IMR-90 (cell line): ENCODE measurements at regions not wholly inside any gene's neighbourhood (a gene's known extent, or its start where the extent isn't known, plus 50 kb on each side); places are given as distances from the start of the nearest gene placed in this dataset.

Experiments
- ATAC-seq: fragments of 200-7000 bp; cut with Tn5 transposase; 2 replicates; pipeline ENCODE4 v1.9.1; 2020; ENCODE audit warnings: low read depth, mild to moderate bottlenecking, moderate library complexity
- BruUV-seq: library from RNA; stranded (reverse); fragments of 400-500 nt; replicated peaks from 2 replicates; lab custom pipeline; 2021; lab: Mats Ljungman, UMichigan
- CTCF ChIA-PET: fragments of 300-600 bp; formaldehyde crosslinking; extraction: SDS; loops from one replicate; lab custom pipeline; 2021; ENCODE audit warnings: antibody characterized with exemption; lab: Yijun Ruan, JAX
- POLR2A ChIA-PET: fragments of 300-600 bp; sonication (Branson Sonifier 250); formaldehyde crosslinking; loops from one replicate; lab custom pipeline; 2022; ENCODE audit warnings: antibody characterized with exemption; ENCODE audit not compliant: unreplicated experiment; lab: Charles Lee
- DNase-seq: peaks from one replicate; pipeline ENCODE4 v3.0.0; 2013
- H2AFZ ChIP-seq: replicated peaks from 2 replicates; pipeline ENCODE3; 2013; ENCODE audit warnings: low read length, mild to moderate bottlenecking; ENCODE audit not compliant: poor library complexity
- H2AK5ac ChIP-seq: 2 replicates; pipeline ENCODE4 v1.6.1; 2013; ENCODE audit warnings: low read depth, low read length, inconsistent platforms
- H2AK9ac ChIP-seq: replicated peaks from 2 replicates; pipeline ENCODE3; 2013; ENCODE audit warnings: mild to moderate bottlenecking, low read depth, low read length, moderate library complexity; ENCODE audit not compliant: poor library complexity
- H2BK120ac ChIP-seq: 2 replicates; pipeline ENCODE4 v1.6.1; 2013; ENCODE audit warnings: low read depth, low read length, inconsistent platforms
- H2BK15ac ChIP-seq: 3 replicates; pipeline ENCODE4 v1.6.1; 2013; ENCODE audit warnings: low read depth, low read length, inconsistent platforms
- H2BK20ac ChIP-seq: 2 replicates; pipeline ENCODE4 v1.6.1; 2013; ENCODE audit warnings: low read depth, mild to moderate bottlenecking, inconsistent platforms, low read length, moderate library complexity
- H2BK5ac ChIP-seq: 2 replicates; pipeline ENCODE4 v1.6.1; 2013; ENCODE audit warnings: mild to moderate bottlenecking, low read depth, low read length, inconsistent platforms; ENCODE audit not compliant: poor library complexity, severe bottlenecking
- H3K14ac ChIP-seq: replicated peaks from 2 replicates; pipeline ENCODE4 v1.6.1; 2013; ENCODE audit warnings: low read depth, low read length, inconsistent platforms
- H3K18ac ChIP-seq: 2 replicates; pipeline ENCODE4 v1.6.1; 2013; ENCODE audit warnings: low read depth, low read length, control low read depth
- H3K23ac ChIP-seq: 2 replicates; pipeline ENCODE4 v1.6.1; 2013; ENCODE audit warnings: low read depth, low read length, inconsistent platforms
- H3K27ac ChIP-seq: 2 replicates; pipeline ENCODE4 v1.5.1; 2013; ENCODE audit warnings: mild to moderate bottlenecking, control low read depth, low read length; ENCODE audit not compliant: insufficient read depth
- H3K27me3 ChIP-seq: 2 replicates; pipeline ENCODE4 v1.6.1; 2013; ENCODE audit warnings: low read length; ENCODE audit not compliant: control insufficient read depth, insufficient read depth
- H3K36me3 ChIP-seq: 2 replicates; pipeline ENCODE4 v1.6.1; 2013; ENCODE audit warnings: low read length, mixed read lengths; ENCODE audit not compliant: control insufficient read depth, insufficient read depth
- H3K4ac ChIP-seq: 2 replicates; pipeline ENCODE4 v1.6.1; 2013; ENCODE audit warnings: low read depth, low read length, inconsistent platforms
- H3K4me1 ChIP-seq: 2 replicates; pipeline ENCODE4 v1.6.1; 2013; ENCODE audit warnings: low read length, mixed read lengths; ENCODE audit not compliant: control insufficient read depth, insufficient read depth
- H3K4me2 ChIP-seq: 2 replicates; pipeline ENCODE4 v1.6.1; 2013; ENCODE audit warnings: low read depth, mild to moderate bottlenecking, control low read depth, low read length, moderate library complexity
- H3K4me3 ChIP-seq: 2 replicates; pipeline ENCODE4 v1.5.1; 2013; ENCODE audit warnings: low read depth, mild to moderate bottlenecking, control low read depth, low read length, moderate library complexity; ENCODE audit not compliant: insufficient read depth
- H3K56ac ChIP-seq: 2 replicates; pipeline ENCODE4 v1.6.1; 2013; ENCODE audit warnings: low read length, inconsistent platforms; ENCODE audit not compliant: insufficient read depth; ENCODE audit errors: extremely low read depth
- H3K79me1 ChIP-seq, 2 experiments: 2 replicates each; pipeline ENCODE4 v1.6.1; 2013; ENCODE audit warnings: low read length in 2 of 2, inconsistent platforms in 1 of 2, low read depth in 1 of 2
- H3K9ac ChIP-seq: 2 replicates; pipeline ENCODE4 v1.6.1; 2013; ENCODE audit warnings: low read depth, low read length, control low read depth
- H3K9me1 ChIP-seq: 2 replicates; pipeline ENCODE4 v1.6.1; 2013; ENCODE audit warnings: low read length, inconsistent platforms; ENCODE audit not compliant: insufficient read depth
- H3K9me3 ChIP-seq: 2 replicates; pipeline ENCODE4 v1.6.1; 2013; ENCODE audit warnings: low read length; ENCODE audit not compliant: control insufficient read depth, insufficient read depth
- H4K20me1 ChIP-seq: 2 replicates; pipeline ENCODE4 v1.6.1; 2013; ENCODE audit warnings: low read length, inconsistent platforms; ENCODE audit not compliant: insufficient read depth
- H4K5ac ChIP-seq: 2 replicates; pipeline ENCODE4 v1.6.1; 2013; ENCODE audit warnings: mild to moderate bottlenecking, low read depth, low read length, control low read depth
- H4K8ac ChIP-seq, 2 experiments: 2 replicates each; pipeline ENCODE4 v1.6.1; 2013; ENCODE audit warnings: low read depth in 2 of 2, low read length in 2 of 2, control low read depth in 1 of 2, inconsistent platforms in 1 of 2
- H4K91ac ChIP-seq: 2 replicates; pipeline ENCODE4 v1.6.1; 2013; ENCODE audit warnings: low read depth, low read length, inconsistent platforms; ENCODE audit not compliant: insufficient read depth
- BHLHE40 ChIP-seq: fragments of 150-350 bp; IDR thresholded peaks from 2 replicates; pipeline ENCODE4 v1.6.1; 2016; ENCODE audit warnings: mild to moderate bottlenecking, low read depth, low read length
- CHD1 ChIP-seq: IDR thresholded peaks from 2 replicates; pipeline ENCODE4 v1.6.1; 2012; ENCODE audit warnings: low read depth, low read length, improper control_type of control experiment
- MAFK ChIP-seq: IDR thresholded peaks from 2 replicates; pipeline ENCODE4 v1.6.1; 2012; ENCODE audit warnings: low read depth, low read length, improper control_type of control experiment
- MXI1 ChIP-seq: IDR thresholded peaks from 2 replicates; pipeline ENCODE4 v1.6.1; 2012; ENCODE audit warnings: low read depth, mild to moderate bottlenecking, low read length, moderate library complexity, borderline replicate concordance
- NFE2L2 ChIP-seq: fragments of 150-350 bp; IDR thresholded peaks from 2 replicates; pipeline ENCODE4 v1.6.1; 2016; ENCODE audit warnings: low read depth, mild to moderate bottlenecking, low read length
- POLR2A ChIP-seq: IDR thresholded peaks from 2 replicates; pipeline ENCODE4 v1.6.1; 2012; ENCODE audit warnings: mild to moderate bottlenecking, low read depth, low read length
- RCOR1 ChIP-seq: IDR thresholded peaks from 2 replicates; pipeline ENCODE4 v1.6.1; 2012; ENCODE audit warnings: mild to moderate bottlenecking, low read length, improper control_type of control experiment; ENCODE audit not compliant: insufficient replicate concordance
- RFX5 ChIP-seq: IDR thresholded peaks from 2 replicates; pipeline ENCODE4 v1.8.0; 2012; ENCODE audit warnings: low read depth, mild to moderate bottlenecking, low read length, moderate library complexity
- WGBS, 2 experiments: methylation state at CpG; one replicate each; pipeline versions ENCODE4 v1.1.5 to v1.1.7; 2013; ENCODE audit warnings: missing lambda C conversion rate in 2 of 2; ENCODE audit not compliant: insufficient read length in 1 of 2; ENCODE audit errors: extremely low coverage in 2 of 2; 5-methylcytosine and 5-hydroxymethylcytosine counted together
- dilution Hi-C: fragments of 300-500 bp; cut with HindIII; formaldehyde crosslinking; loops from one replicate; pipeline ENCODE4 v1.14.3; 2018; ENCODE audit warnings: low sequenced_read_pairs; ENCODE audit not compliant: unreplicated experiment
- in situ Hi-C: fragments of 300-500 bp; cut with MboI; formaldehyde crosslinking; loops from 3 replicates; pipeline ENCODE4 v1.14.3; 2019; ENCODE audit warnings: low sequenced_read_pairs, inconsistent platforms, mixed read lengths
- intact Hi-C: fragments of 100-400 bp; cut with micrococcal nuclease; formaldehyde crosslinking; loops from 2 replicates; pipeline ENCODE4 v1.10.0; 2022
- TF ChIP-seq, protein P1 (sequence below): fragments of 150-350 bp; IDR thresholded peaks from 2 replicates; pipeline ENCODE4 v1.6.1; 2017; ENCODE audit warnings: mild to moderate bottlenecking, antibody characterized with exemption, low read length, low read depth

DNA sequence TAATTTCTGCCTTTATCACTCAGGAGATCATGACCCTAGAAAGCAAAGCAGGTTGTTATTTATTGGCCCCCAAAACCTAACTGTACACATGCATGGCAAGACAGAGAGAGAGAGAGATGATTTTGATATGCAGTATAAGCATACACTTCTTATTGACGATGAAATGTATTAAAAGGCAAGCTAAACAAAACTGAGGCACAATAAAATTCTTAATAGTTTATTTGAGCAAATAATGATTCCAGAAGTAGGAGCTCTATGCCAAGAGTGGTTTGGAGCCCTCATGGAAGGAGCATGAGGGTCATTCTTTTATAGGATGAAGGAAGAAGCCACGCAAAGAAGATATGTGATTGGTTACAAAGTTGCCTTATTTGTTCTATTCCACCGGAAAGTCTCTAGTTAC lies 616.0 kb downstream of the FBXO15 start:
- dilution Hi-C loops (no loop called here), in situ Hi-C loops (no loop called here), intact Hi-C loops (no loop called here)
- DNase-seq (no peak), ATAC-seq (no peak)
- Histone ChIP-seq H2AFZ (no peak overlapping the region), H4K91ac (no peak overlapping the region), H3K79me1 (peaks cover 3 to 10% of the 10 kb centered on the region in 2 experiments; a peak in 2 of 4 replicates), H3K27me3 (no peaks in the 10 kb centered on the region), H3K9ac (no peak overlapping the region), H4K20me1 (no peaks in the 10 kb centered on the region), H2BK5ac (no peak overlapping the region), H3K56ac (no peak overlapping the region), H3K36me3 (no peaks in the 10 kb centered on the region), H3K4ac (no peak overlapping the region), H2BK120ac (no peak overlapping the region), H2BK15ac (no peak overlapping the region), H3K9me3 (no peaks in the 10 kb centered on the region), H3K23ac (no peak overlapping the region), H4K8ac (no peak overlapping the region), H2BK20ac (no peak overlapping the region), H3K18ac (no peak overlapping the region), H2AK5ac (no peak overlapping the region), H3K14ac (no peak overlapping the region), H3K4me1 (no peaks in the 10 kb centered on the region), H4K5ac (no peak overlapping the region), H3K9me1 (no peaks in the 10 kb centered on the region), H3K4me3 (no peak overlapping the region), H2AK9ac (no peak overlapping the region), H3K27ac (no peak overlapping the region), H3K4me2 (no peak overlapping the region)
- no CpG with 5 or more reads among the region's 3 CpGs for WGBS, 2 experiments
- CTCF ChIA-PET = no interaction called here
- no peak for TF ChIP-seq CHD1
- no peak for TF ChIP-seq BHLHE40
- no peak for TF ChIP-seq RFX5
- no peak for TF ChIP-seq MXI1
- TF ChIP-seq, protein P1, sequence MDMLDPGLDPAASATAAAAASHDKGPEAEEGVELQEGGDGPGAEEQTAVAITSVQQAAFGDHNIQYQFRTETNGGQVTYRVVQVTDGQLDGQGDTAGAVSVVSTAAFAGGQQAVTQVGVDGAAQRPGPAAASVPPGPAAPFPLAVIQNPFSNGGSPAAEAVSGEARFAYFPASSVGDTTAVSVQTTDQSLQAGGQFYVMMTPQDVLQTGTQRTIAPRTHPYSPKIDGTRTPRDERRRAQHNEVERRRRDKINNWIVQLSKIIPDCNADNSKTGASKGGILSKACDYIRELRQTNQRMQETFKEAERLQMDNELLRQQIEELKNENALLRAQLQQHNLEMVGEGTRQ = no peak
- no peak for TF ChIP-seq RCOR1
- TF ChIP-seq NFE2L2 = no peak
- no peak for TF ChIP-seq MAFK
- no peak for TF ChIP-seq POLR2A
- no TSS peak for BruUV-seq
- POLR2A ChIA-PET = no interaction called here
